ENCODE measurements at regions not wholly inside any gene's neighbourhood (a gene's known extent, or its start where the extent isn't known, plus 50 kb on each side); places are given as distances from the start of the nearest gene placed in this dataset.

GRCh38 chr2:176496761-176497160 is 227.5 kb downstream of the MTX2 start:
- peaks cover 0 to 49% (median 28%) of the 10 kb centered on the region in 4 donors for H3K4me1 ChIP-seq

GRCh38 chr2:176500901-176501300 is 231.7 kb downstream of the MTX2 start:
- no peak for TF ChIP-seq EP300 (IDR thresholded peaks at IDR 0.05)
- no peak for TF ChIP-seq CTCF (IDR thresholded peaks at IDR 0.05)
- TF ChIP-seq POLR2A (IDR thresholded peaks at IDR 0.05), result no peak
- 40 to 72% methylated on average over 1 of the region's 1 CpG for WGBS, 2 donors
- Histone ChIP-seq H3K27ac (no peak overlapping the region), H3K9me3 (no peaks in the 10 kb centered on the region), H3K27me3 (no peaks in the 10 kb centered on the region), H3K4me3 (no peak overlapping the region), H3K36me3 (no peaks in the 10 kb centered on the region), H3K4me1 (peaks cover 0 to 11% (median 5%) of the 10 kb centered on the region in 4 donors)
- DNase-seq (ENCODE audit: low spot score in 2 of 2), result no peak

More at GRCh38 chr2:176496761-176497160, 227.5 kb downstream of the MTX2 start:
- no peak for TF ChIP-seq EP300 (IDR thresholded peaks at IDR 0.05)
- no peak for TF ChIP-seq CTCF (IDR thresholded peaks at IDR 0.05)
- TF ChIP-seq POLR2A (IDR thresholded peaks at IDR 0.05), result no peak
- no peaks in the 10 kb centered on the region for H3K27me3 ChIP-seq
- no peaks in the 10 kb centered on the region for H3K36me3 ChIP-seq
- H3K9me3 ChIP-seq, result no peaks in the 10 kb centered on the region
- DNase-seq (ENCODE audit: low spot score in 2 of 2), result no peak
- no peak overlapping the region for H3K4me3 ChIP-seq
- WGBS, 2 donors, result 75 to 92% methylated on average over 3 of the region's 3 CpGs
- H3K27ac ChIP-seq, result peak overlapping the region in 2 of 4 donors; percentile 22 to 51

- no peak overlapping the region for H3K4me3 ChIP-seq
- H3K9me3 ChIP-seq, result no peaks in the 10 kb centered on the region
- DNase-seq (ENCODE audit: low spot score in 2 of 2), result no peak
- H3K27ac ChIP-seq, result no peak overlapping the region
- WGBS, 2 donors, result 68 to 84% methylated on average over 3 of the region's 3 CpGs
- no peak for TF ChIP-seq EP300 (IDR thresholded peaks at IDR 0.05)
- no peak for TF ChIP-seq POLR2A (IDR thresholded peaks at IDR 0.05)
- TF ChIP-seq CTCF (IDR thresholded peaks at IDR 0.05), result no peak
- peaks cover 0 to 6% (median 2%) of the 10 kb centered on the region in 4 donors for H3K4me1 ChIP-seq
- no peaks in the 10 kb centered on the region for H3K27me3 ChIP-seq
- no peaks in the 10 kb centered on the region for H3K36me3 ChIP-seq
Measured at GRCh38 chr2:176501617-176502016, 232.4 kb downstream of the MTX2 start.

- Histone ChIP-seq H3K9me3 (no peaks in the 10 kb centered on the region), H3K36me3 (no peaks in the 10 kb centered on the region), H3K27me3 (no peaks in the 10 kb centered on the region), H3K4me1 (peaks cover 0 to 9% (median 2%) of the 10 kb centered on the region in 4 donors), H3K27ac (no peak overlapping the region), H3K4me3 (no peak overlapping the region)
- TF ChIP-seq POLR2A (IDR thresholded peaks at IDR 0.05) (no peak), EP300 (IDR thresholded peaks at IDR 0.05) (no peak), CTCF (IDR thresholded peaks at IDR 0.05) (no peak)
- no peak for DNase-seq (ENCODE audit: low spot score in 2 of 2)
Measured at GRCh38 chr2:176502619-176503018, 233.4 kb downstream of the MTX2 start.

GRCh38 chr2:176503776-176504175 is 234.5 kb downstream of the MTX2 start:
- DNase-seq (ENCODE audit: low spot score in 2 of 2), result no peak
- 71 to 83% methylated on average over 1 of the region's 1 CpG for WGBS, 2 donors
- no peaks in the 10 kb centered on the region for H3K27me3 ChIP-seq
- no peak overlapping the region for H3K27ac ChIP-seq
- no peak overlapping the region for H3K4me3 ChIP-seq
- H3K9me3 ChIP-seq, result no peaks in the 10 kb centered on the region
- H3K4me1 ChIP-seq, result peaks cover 0 to 15% (median 7%) of the 10 kb centered on the region in 4 donors
- no peaks in the 10 kb centered on the region for H3K36me3 ChIP-seq
- TF ChIP-seq EP300 (IDR thresholded peaks at IDR 0.05) (no peak), POLR2A (IDR thresholded peaks at IDR 0.05) (no peak), CTCF (IDR thresholded peaks at IDR 0.05) (no peak)
